HG03103 (cell line): ENCODE measurements at regions not wholly inside any gene's neighbourhood (a gene's known extent, or its start where the extent isn't known, plus 50 kb on each side); places are given as distances from the start of the nearest gene placed in this dataset.
"Not testable (repeated sequence)": the region's sequence is repeated elsewhere in the genome, so short reads cannot be mapped to it uniquely, and the experiment has no call there.

ENCODE experiments used
- ATAC-seq: cut with Tn5 transposase; IDR thresholded peaks from one replicate; pipeline ENCODE4 v1.9.1; 2021; ENCODE audit warnings: low read depth; ENCODE audit not compliant: unreplicated experiment

DNA sequence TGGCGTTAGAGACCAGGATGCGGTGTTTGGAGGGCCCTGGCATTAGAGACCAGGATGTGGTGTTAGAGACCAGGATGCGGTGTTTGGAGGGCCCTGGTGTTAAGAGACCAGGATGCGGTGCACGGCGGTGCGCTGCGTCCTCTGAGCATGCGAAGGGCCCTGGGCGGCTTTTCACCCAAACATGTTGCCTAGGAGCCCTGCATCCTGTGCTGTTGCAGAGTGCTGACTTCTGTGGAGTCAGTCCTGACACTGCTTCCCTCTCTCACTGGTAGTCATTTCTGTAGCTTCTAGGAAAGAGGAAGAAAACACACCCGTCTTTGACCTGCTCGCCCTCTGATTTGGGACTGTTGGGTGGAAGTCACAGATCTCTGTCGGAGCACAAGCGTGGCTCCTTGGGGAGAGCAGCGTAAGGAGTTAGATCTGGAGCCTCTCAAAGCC is 141.2 kb downstream of the LAT start:
- no peak for ATAC-seq

DNA sequence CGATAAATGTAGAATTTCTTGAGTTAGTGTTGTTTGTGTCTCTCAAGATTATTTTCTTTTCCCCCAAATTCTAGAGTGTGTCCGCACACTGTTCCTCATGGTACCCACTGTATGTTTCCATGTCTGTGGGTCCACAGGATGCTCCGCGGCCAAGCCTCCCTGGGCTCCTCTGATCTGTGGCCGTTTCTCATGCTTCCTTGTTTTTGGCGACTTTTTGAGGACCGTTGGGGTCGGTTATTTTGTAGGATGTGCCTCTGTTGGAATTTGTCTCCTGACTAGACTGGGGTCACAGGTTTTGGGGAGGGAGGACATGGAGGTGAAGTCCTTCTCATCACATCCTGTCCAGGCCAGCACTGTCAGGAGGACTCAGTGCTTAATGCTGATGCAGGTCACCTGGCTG is 140.0 kb downstream of the LAT start:
- ATAC-seq: no peak

DNA sequence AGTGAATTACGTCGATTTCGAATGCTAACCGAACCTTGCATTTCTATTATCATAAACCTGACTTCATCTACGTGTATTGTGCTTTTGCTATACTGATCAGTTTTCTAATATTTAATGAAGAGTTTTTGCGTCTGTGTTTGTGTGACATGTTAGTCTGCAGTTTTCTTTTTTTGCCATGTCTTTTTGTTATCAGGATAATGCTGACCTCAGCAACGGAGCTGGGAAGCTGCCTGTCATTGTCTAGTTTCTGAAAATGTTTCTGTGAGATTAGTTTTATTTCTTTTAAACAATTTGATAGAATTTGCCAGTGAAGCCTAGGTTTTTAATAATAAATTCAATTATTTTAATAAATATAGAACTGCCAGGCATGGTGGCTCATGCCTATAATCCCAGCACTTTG is 139.3 kb downstream of the LAT start:
- ATAC-seq: not testable (repeated sequence)

DNA sequence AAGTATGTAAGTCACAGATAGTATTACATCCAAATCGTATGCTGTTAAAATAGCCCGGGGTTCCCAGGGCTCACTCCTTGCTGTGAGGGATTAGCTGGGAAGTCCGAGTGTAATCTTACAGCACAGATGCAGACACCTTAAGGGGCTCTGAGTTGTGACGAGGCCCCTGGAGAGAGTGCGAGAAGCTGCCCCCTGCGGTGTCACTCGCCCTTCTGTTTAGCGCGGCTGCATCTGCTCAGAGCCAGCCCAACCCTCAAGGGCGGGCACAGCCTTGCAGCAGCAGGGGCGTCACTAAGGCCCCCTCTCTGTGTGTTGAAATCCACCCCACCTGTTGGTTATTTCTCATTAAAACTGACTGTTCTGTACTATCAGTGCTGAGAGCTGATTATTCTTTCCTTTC is 135.8 kb downstream of the LAT start:
- not testable (repeated sequence) for ATAC-seq

DNA sequence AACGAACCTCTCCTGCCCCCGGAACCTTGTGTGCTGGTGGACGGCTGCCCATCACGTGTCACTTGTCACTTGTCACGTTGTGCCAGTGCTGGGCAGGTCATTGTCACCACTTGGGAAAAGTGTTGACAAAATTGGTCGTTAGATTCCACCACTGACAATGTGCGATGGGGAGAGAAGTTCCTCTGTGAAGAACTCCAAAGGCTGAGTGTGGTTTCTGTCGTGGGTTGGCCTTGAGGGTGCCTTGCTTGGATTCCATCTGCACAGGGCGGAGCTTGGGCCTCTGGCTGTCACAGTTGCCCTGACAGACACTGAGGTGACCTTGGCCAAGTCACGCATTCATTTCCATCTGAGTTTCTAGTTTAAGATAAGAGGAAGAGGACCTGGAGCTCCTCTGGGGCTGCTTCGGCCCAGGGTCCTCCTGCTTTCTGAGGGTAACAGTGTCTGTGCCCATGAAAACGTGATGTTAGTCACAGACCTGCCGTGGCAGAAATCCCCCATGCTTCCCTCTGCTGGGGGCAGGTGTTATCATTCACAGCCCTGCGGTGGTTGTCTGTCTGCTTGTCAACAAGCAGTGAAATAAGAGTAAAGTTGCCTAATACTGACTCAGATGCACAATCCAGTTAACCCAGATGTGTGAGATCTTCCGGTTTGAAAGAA is 133.6 kb downstream of the LAT start:
- ATAC-seq: not testable (repeated sequence)

DNA sequence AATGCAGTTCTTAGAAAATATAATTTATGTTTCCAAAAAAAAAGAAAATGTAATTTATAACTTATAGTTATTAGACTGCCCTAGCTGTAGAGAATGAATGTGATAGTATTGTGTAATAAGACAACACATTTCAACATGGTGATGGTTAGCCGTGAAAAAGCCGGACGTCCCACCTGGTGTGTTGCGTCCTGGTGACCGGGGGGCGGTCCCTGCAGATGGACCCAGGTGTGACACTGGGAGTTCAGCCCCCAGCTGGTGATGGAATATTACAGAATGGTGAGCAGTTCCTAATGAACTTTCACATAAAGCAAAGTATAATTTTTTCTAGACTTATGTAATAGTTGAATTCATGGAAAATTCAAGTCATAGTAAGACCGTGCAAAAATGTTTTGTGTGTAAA is 132.8 kb downstream of the LAT start:
- ATAC-seq: no peak

- ATAC-seq: no peak
These were observed 132.1 kb downstream of the LAT start for GRCh38 chr16:29116980-29117379.

- not testable (repeated sequence) for ATAC-seq
These were observed 131.4 kb downstream of the LAT start for GRCh38 chr16:29116207-29116606.

GRCh38 chr16:29115802-29116141 is 130.9 kb downstream of the LAT start:
- not testable (repeated sequence) for ATAC-seq

- ATAC-seq: not testable (repeated sequence)
These were observed 130.3 kb downstream of the LAT start for GRCh38 chr16:29114989-29115801.

- ATAC-seq: no peak
These were observed 129.7 kb downstream of the LAT start for GRCh38 chr16:29114574-29114973.

DNA sequence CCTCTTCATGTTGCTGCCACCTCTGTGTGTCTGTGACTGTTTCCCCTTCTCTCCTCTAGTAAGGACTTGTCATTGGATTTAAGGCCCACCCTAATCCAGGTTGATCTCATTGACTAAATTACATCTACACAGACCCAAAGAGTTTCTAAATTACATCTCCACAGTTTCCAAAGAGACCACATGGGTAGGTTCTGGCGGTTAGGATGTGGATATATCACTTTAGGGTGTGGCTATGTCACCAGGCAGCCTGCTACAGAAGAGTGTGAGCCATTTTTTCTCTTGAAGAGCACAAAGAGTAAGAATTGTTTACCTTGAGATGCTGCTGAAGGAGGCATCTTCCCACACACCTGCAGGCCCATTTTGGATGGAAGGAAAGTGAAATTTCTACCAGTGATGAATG is 128.6 kb downstream of the LAT start:
- ATAC-seq: not testable (repeated sequence)

DNA sequence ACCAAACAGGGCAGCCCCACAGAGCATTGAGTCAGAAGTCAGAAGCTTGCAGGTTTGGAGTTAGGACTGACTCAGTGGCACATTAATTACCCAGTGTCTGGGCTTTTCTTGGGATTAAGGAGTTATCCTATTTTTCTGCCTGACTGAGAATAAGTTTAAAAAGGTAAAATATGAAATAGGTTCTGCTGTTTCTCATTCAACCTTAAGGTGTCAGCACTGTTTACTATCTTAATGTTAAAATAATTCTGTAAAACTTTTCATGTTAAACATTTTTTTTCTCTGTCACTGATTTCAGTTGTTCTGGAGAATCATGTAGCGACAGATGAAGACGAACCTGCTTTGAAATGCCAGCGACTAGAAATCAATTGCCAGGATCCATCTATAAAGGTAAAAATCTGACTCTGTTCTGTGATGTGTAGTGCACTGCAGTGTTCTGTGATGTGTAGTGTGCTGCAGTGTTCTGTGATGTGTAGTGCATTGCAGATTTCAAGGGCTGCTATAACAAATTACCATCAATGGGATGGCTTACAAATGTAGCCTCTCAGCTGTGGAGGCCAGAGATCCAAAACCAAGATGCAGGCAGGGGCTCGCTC is 128.0 kb downstream of the LAT start:
- no peak for ATAC-seq

- not testable (repeated sequence) for ATAC-seq
These were observed 127.2 kb downstream of the LAT start for GRCh38 chr16:29111901-29112680.

- no peak for ATAC-seq
These were observed 126.6 kb downstream of the LAT start for GRCh38 chr16:29111421-29111820.

DNA sequence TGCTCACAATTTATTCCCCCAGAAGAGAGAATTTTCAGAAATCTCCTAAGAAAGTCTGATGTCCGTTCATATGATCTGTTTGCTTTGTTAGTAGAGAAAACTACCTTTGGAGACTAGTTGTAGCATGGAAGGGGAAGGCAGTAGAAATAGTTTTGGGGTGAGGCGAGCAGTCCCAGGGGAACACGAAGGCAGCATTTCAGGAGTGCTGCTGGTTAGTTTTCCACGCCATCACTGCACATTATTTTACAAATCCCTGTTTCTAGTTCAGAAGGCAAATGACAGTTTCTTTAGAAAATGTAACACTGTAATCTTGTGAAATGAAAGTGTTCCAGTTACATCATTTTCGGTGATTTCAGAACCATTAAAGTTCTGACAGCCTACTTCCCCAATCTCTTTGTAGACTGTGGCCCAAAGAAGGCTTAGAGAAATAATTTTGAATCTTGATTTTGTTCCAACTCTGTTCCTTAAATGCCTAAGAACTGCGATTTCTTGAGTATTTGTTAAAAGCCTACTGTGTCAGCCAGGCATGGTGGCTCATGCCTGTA is 123.8 kb downstream of the LAT start:
- ATAC-seq: not testable (repeated sequence)

DNA sequence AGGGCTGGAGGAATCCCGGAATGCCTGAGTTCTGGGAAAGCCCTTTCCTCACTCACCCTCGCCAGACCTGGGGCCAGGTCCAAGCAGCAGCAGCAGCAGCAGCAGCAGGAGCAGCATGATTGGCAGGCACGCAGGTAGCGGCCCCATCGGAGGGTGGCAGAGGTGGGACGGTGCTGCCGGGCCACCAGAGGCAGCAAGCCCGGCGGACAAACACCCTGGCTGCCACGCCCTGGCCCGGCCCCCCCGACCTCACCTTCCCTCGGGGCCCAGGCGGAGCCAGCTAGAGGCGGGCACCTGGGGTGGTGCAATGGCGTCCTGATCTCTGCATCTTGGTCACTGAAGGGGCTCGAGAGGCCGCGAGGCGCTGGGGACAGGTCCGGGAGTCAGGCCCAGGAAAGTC is 122.4 kb downstream of the LAT start:
- no peak for ATAC-seq

GRCh38 chr16:29106259-29106908 is 121.5 kb downstream of the LAT start:
- ATAC-seq: not testable (repeated sequence)

DNA sequence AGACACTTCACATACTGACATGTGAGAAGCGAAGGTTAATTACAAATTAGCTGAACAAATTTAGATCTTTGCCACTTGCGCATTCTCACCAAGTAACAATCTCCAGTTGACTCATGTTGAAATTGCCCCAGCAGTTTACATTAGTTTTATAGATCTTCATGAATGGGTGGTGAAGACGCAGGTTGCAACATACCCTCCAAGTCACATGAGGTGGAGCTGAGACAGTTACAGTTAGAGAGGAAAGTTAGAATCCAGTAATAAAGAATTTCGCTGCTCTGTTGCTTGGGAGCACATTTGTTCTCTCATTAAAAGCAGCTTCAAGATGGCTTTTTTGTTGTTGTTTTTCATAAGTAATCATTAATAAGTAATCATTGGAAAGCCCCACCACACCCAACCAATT is 119.7 kb downstream of the LAT start:
- ATAC-seq: not testable (repeated sequence)

DNA sequence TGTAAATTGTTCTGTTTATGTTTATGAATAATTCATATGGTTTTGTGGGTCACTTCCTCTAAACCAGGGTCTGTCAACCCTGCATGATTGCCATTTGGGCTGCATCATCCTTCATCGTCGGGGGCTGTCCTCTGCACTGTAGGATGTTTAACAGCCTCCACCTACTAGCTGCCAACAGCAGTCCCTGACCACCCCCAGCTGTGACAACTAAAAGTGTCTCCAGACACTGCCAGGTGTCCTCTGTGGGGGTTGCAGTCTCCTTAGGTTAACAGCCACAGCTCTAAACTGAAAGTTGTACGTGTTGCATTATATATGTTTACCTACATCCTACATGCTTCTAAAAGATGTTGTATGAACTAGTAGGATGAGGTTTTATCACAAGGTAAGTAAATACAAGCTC is 113.1 kb downstream of the LAT start:
- ATAC-seq: not testable (repeated sequence)
